GM21423 (cell line): ENCODE measurements at regions not wholly inside any gene's neighbourhood (a gene's known extent, or its start where the extent isn't known, plus 50 kb on each side); places are given as distances from the start of the nearest gene placed in this dataset.
A peak's percentile ranks its signal among the peaks of the same experiment; 100 is the strongest.

Experiments used
- ATAC-seq: cut with Tn5 transposase; IDR thresholded peaks from one replicate; pipeline ENCODE4 v1.9.1; 2021; ENCODE audit warnings: mild to moderate bottlenecking, moderate library complexity; ENCODE audit not compliant: unreplicated experiment

DNA sequence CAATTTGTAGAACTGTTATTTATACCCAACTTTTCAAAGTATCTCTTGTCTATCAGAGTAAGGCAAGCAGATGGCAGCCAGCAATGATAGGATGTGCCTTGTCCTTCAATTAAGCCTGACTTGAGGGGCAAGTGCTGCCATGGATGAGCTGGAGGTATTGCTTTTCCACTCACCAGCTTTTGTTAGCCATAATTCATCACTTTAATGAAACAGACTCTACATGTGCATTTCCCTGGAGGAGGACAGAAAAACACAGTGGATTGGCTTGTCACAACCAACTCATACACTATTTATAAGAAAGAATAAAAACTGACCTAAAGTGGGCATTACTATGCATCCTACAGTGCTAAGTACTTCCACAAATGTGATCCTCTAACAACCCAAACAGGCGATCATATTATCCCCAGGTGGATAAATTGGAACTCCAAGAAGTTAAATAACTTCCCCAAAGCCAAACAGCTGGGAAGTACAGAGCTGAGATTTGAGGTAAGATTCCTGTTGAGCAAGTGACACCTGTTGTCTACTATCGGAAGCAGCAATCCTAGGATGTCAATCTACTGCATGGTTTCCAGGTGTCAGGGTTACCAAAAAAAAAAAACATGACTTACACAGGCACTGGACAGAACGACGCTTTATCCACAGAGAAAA is 73.9 kb upstream of the NRSN1 start:
- ATAC-seq, result no peak

- no peak for ATAC-seq
These were observed 73.4 kb upstream of the NRSN1 start for GRCh38 chr6:24052590-24052961.

GRCh38 chr6:24053057-24053456 is 73.0 kb upstream of the NRSN1 start:
- ATAC-seq, result no peak

DNA sequence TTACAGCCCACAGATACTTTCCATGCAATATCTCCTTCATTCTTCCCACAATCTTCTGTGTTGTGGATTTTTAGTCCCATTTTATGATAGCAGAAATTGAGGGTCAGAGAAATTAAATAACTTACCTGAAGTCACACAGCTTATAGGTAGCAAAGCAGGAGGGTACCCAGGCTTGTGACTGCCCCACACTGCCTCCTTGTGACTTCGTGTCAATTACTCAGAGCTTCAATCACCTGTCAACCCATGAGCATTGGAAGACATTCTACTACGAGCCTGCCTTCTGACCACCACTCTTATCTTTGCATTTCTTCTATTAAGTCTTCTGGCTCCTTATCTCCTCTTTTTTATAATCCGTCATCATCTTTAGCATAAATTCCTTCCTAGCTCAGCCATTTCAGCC is 71.6 kb upstream of the NRSN1 start:
- no peak for ATAC-seq

DNA sequence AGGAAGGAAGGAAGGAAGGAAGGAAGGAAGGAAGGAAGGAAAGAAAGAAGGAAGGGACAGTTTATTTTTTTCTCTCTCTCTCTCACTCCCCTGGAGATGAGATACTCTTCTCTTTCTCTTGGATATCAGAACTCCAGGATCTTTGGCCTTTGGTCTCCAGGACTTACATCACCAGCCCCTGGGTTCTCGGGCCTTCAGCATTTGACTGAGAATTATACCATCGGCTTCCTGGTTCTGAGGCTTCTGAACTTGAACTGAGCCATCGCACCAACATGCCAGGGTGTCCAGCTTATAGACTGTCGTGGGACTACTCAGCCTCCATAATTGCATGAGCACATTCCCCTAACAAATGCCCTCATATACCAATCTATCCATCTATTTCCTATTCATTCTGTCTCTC is 69.4 kb upstream of the NRSN1 start:
- ATAC-seq, result no peak

DNA sequence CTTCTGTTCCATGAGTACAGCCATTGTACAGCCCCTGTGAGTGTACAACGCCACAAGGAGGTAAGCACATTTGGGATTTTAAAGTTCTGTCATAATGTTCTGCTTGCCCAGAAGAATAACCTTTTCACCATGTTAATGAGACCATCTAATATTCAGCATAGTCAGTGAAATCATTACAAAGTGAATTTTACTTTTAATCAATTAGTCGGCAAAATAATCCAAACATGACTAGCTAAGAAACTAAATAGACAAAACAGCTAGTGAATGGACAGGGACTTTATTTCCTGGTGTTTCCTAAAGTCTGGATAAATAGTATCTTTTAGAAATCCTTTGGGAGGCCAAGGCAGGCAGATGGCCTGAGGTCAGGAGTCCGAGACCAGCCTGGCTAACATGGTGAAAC is 69.0 kb upstream of the NRSN1 start:
- ATAC-seq, result no peak

DNA sequence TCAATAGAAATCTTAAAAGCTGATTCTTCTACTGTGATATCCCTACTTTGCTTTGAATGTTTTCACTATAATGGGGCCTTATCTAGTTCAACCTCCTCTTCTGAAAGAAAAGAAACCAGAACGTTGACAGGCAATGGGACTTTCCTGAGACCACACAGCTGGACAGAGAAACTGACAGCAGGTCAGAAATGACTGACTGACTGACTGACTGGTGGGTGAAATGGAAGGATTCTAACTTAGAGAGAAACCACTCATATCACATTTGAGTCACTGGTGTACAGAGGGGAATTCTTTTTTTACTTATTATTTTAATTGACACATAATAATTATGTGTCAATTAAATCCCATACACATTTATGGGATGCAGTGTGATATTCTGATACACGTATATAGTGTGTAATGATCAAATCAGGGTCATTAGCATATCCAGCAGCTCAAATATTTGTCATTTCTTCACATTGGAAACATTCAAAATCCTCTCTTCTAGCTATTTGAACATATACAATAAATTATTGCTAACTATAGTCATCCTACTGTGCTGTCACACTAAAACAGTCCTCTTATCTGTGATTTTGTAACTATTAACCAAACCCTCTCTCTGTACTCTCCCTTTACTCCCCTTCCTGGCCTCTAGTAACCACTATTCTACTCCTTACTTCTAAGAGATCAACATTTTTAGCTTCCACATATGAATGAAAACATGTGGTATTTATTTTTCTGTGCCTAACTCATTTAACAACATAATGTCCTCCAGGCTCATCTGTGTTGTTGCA is 64.8 kb upstream of the NRSN1 start:
- ATAC-seq, result peak; percentile 95

- ATAC-seq, result no peak
These were observed 61.9 kb upstream of the NRSN1 start for GRCh38 chr6:24064106-24064505.

DNA sequence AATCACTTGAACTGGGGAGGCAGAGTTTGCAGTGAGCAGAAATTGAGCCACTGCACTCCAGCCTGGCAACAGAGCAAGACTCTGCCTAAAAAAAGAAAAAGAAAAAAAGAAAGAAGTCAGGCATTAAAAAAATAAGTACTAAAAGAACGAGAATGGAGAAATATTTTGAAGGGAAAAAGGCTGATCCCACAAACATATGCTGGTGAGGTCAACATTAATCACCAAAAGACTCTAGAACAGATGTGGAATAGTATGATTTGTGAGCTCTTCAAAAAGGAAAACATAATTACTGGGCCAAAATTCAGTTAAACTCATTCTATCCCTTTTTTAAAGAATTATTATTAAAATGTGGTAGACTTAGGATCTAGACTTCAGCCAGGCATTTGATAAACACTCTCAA is 61.2 kb upstream of the NRSN1 start:
- no peak for ATAC-seq

DNA sequence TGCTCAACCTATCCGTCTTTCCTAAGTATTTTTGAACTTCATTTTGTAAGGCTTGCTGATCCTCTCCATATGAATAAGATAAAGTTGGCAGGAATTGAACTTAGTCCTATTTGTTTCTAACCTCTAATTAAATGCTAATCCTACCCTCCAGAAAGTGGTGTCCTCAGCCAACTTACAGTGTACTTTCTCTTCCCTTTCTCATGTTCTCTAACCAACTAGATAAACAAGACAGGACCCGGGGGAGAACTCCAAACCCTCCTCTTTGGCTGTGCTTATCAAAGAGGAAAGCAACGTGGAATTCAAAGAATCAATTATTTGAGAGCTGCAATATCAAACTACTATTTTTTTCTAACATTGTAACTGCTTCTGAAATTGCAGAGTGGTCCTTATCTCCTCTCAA is 56.5 kb upstream of the NRSN1 start:
- no peak for ATAC-seq

DNA sequence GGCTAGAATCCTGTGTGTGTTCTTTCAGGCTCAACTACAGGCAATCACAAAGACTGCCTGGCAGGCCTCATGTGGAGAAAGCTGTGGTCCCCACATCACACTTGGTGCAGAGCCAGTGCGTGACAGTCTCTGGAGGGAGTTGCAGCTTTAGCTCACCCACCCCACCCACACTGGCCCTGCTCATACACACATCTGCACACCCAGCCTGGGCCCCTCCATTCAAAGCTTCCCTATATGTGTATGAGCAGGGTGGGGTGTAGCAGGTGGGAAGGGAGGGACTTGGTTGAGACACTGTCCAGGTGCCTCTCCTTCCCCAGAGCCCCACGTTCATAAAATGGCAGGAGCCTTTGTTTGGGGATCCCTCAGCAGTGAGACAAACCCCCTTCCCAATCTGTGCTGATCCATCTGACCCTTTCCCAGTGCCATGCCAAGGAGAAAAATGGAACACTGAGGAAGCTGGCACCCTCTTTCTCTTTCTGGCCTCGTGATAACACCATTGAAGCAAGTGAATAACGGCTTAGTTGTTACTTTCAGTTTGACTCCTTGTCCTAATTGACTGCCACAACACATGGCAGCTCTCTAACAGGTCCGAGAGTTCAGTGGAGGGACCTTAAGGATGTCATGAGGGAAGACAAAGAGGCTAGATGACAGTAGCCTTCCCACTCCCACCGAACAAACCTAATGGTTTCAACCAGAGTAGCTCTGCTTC is 53.8 kb upstream of the NRSN1 start:
- no peak for ATAC-seq

DNA sequence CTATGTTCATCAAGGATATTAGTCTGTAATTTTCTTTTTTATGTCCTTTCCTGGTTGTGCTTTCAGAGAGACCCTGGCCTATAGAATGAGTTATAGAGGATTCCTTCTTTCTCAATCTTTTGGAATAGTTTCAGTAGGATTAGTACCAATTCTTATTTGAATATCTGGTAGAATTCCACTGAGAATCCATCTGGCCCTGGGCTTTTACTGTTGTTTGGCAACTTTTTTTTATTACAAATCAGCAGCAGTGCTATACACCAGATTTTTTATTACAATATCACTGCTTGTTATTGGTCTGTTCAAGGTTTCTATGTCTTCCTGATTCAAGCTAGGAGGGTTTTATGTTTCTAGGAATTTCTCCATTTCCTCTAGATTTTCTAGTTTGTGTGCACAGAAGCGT is 50.0 kb upstream of the NRSN1 start:
- ATAC-seq, result no peak
